MM.1S (cell line): ENCODE measurements at regions not wholly inside any gene's neighbourhood (a gene's known extent, or its start where the extent isn't known, plus 50 kb on each side); places are given as distances from the start of the nearest gene placed in this dataset.

ENCODE experiments used
- DNase-seq: peaks from one replicate; pipeline ENCODE4 v3.0.0-alpha.2; 2015
- H2AFZ ChIP-seq: fragments of 300-600 bp; sonication (generic); 2 replicates; pipeline ENCODE4 v1.6.0; 2016; ENCODE audit warnings: antibody characterized with exemption, low read length
- H3F3A ChIP-seq: fragments of 300-600 bp; sonication (generic); 2 replicates; pipeline ENCODE4 v1.6.1; 2016; ENCODE audit warnings: mild to moderate bottlenecking, antibody characterized with exemption, low read length, moderate library complexity, mixed read lengths; ENCODE audit not compliant: insufficient read depth
- H3K27ac ChIP-seq: fragments of 300-600 bp; sonication (generic); 2 replicates; pipeline ENCODE4 v1.5.1; 2016; ENCODE audit warnings: mild to moderate bottlenecking, low read length
- H3K27me3 ChIP-seq: fragments of 300-600 bp; sonication (generic); replicated peaks from 2 replicates; pipeline ENCODE4 v1.6.0; 2016; ENCODE audit warnings: low read length; ENCODE audit not compliant: insufficient read depth
- H3K36me3 ChIP-seq: fragments of 300-600 bp; sonication (generic); replicated peaks from 2 replicates; pipeline ENCODE4 v1.6.1; 2016; ENCODE audit warnings: mild to moderate bottlenecking, low read length, mixed read lengths; ENCODE audit not compliant: insufficient read depth
- H3K4me1 ChIP-seq: fragments of 300-600 bp; sonication (generic); 2 replicates; pipeline ENCODE4 v1.6.1; 2016; ENCODE audit warnings: low read length, mixed read lengths
- H3K4me2 ChIP-seq: fragments of 300-600 bp; sonication (generic); 2 replicates; pipeline ENCODE4 v1.6.0; 2016; ENCODE audit warnings: low read depth, low read length
- H3K4me3 ChIP-seq: fragments of 300-600 bp; sonication (generic); 2 replicates; pipeline ENCODE4 v1.5.1; 2016; ENCODE audit warnings: low read length, mixed read lengths
- H3K79me2 ChIP-seq: fragments of 300-600 bp; sonication (generic); 2 replicates; pipeline ENCODE4 v1.6.1; 2016; ENCODE audit warnings: mixed run types, low read length, mixed read lengths
- H3K9ac ChIP-seq: fragments of 300-600 bp; sonication (generic); 2 replicates; pipeline ENCODE4 v1.6.1; 2016; ENCODE audit warnings: low read length, mixed read lengths
- H3K9me2 ChIP-seq: fragments of 300-600 bp; sonication (generic); replicated peaks from 2 replicates; pipeline ENCODE4 v1.6.1; 2016; ENCODE audit warnings: mild to moderate bottlenecking, low read length, mixed read lengths; ENCODE audit not compliant: insufficient read depth
- H3K9me3 ChIP-seq: fragments of 300-600 bp; sonication (generic); replicated peaks from 2 replicates; pipeline ENCODE4 v1.6.1; 2016; ENCODE audit warnings: mild to moderate bottlenecking, low read length, mixed read lengths; ENCODE audit not compliant: insufficient read depth
- H4K20me1 ChIP-seq: fragments of 300-600 bp; sonication (generic); 2 replicates; pipeline ENCODE4 v1.6.1; 2016; ENCODE audit warnings: mild to moderate bottlenecking, low read length, moderate library complexity, mixed read lengths; ENCODE audit not compliant: insufficient read depth
- EZH2 ChIP-seq: fragments of 300-600 bp; sonication (generic); optimal IDR thresholded peaks from 2 replicates; pipeline ENCODE3; 2017; ENCODE audit warnings: low read depth, mild to moderate bottlenecking, antibody characterized with exemption, low read length, mixed read lengths
- EZH2phosphoT487 ChIP-seq: fragments of 300-600 bp; sonication (generic); IDR thresholded peaks from 2 replicates; pipeline ENCODE4 v1.6.1; 2018; ENCODE audit warnings: antibody characterized with exemption, low read length
- TF ChIP-seq, protein P1 (sequence below): fragments of 300-600 bp; sonication (generic); IDR thresholded peaks from 2 replicates; pipeline ENCODE4 v1.5.1; 2016; ENCODE audit warnings: antibody characterized with exemption, low read length, mixed read lengths

DNA sequence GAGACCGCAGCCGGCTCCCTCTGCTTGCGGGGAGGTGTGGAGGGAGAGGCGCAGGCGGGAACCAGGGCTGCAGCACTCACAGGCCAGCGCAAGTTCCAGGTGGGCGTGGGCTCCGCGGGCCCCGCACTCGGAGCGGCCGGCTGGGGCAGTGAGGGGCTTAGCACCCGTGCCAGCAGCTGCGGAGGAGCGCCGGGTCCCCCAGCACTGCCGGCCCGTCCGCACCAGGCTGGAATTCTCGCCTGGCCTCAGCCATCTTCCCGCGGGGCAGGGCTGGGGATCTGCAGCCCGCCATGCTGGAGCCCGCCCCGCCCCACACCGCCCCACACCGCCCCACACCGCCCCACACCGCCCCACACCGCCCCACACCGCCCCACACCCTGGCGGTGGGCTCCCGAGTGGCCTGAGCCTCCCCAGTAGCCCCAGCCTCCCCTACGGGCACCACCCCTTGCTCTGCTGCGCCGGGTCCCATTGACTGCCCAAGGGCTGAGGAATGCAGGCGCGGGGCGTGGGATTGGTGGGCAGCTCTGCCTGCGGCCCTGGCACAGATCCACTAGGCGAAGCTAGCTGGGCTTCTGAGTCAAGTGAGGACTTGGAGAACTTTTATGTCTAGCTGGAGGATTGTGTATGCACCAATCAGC lies 123.9 kb upstream of the MGAT5 start:
- H3K4me2 ChIP-seq, result no peak overlapping the region
- H3K27ac ChIP-seq, result no peak overlapping the region
- H3K9ac ChIP-seq, result no peak overlapping the region
- DNase-seq, result no peak
- H3K9me3 ChIP-seq, result no peaks in the 10 kb centered on the region
- no peak for TF ChIP-seq EZH2
- no peak overlapping the region for H2AFZ ChIP-seq
- peaks cover 22% of the 10 kb centered on the region for H3F3A ChIP-seq
- H3K9me2 ChIP-seq, result no peaks in the 10 kb centered on the region
- H3K27me3 ChIP-seq, result no peaks in the 10 kb centered on the region
- 0 out of 2 replicates have a peak, but pooled peaks cover 4% of the 10 kb centered on the region for H3K36me3 ChIP-seq
- H3K4me3 ChIP-seq, result no peak overlapping the region
- peaks cover 66% of the 10 kb centered on the region for H3K4me1 ChIP-seq
- H4K20me1 ChIP-seq, result peaks cover 8% of the 10 kb centered on the region; the same call in 1 of the 2 replicates
- H3K79me2 ChIP-seq, result peaks cover 100% of the 10 kb centered on the region

DNA sequence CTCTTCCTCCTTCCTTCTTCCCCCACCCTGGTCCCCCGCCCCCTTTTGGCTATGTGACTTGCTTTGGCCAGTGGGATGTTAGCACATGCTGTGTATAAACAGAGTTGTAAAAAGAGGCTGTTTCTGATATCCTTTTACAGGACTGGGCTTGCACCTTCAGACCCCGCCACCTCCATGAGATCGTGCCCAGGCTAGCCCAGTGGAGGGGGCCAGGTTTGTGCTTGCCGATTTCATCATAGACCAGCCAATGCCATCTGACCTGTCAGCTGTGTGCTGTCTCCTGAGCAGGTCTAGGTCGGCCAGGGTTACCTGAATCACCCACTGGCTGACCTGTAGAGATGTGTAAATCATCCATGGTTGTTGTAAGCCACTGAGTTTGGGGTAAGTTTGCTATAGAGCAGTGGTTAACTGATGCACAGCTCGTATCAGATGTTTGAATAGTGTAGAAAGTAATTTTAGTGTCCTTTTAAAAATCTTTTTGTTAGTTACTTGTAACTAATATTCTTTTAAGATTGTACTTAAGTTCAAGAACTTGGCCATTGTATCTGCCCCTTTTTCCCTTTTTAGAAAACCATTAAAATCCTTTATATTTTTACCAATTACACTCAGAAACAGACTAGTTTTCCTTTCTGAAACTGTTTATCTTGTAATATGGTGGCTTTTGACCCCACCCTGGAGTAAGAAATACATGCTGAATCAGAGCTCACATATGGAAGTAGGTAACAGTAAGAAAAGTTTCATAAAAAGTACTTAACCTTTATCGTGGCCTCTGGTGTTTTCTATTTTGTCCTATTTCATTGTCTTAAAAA lies 122.0 kb upstream of the MGAT5 start:
- no peaks in the 10 kb centered on the region for H3K36me3 ChIP-seq
- peak overlapping the region; percentile 8; the same call in 1 of the 2 replicates for H3K4me2 ChIP-seq
- no peaks in the 10 kb centered on the region for H3K27me3 ChIP-seq
- no peak overlapping the region for H3K9ac ChIP-seq
- H3K9me2 ChIP-seq, result no peaks in the 10 kb centered on the region
- TF ChIP-seq, protein P1, sequence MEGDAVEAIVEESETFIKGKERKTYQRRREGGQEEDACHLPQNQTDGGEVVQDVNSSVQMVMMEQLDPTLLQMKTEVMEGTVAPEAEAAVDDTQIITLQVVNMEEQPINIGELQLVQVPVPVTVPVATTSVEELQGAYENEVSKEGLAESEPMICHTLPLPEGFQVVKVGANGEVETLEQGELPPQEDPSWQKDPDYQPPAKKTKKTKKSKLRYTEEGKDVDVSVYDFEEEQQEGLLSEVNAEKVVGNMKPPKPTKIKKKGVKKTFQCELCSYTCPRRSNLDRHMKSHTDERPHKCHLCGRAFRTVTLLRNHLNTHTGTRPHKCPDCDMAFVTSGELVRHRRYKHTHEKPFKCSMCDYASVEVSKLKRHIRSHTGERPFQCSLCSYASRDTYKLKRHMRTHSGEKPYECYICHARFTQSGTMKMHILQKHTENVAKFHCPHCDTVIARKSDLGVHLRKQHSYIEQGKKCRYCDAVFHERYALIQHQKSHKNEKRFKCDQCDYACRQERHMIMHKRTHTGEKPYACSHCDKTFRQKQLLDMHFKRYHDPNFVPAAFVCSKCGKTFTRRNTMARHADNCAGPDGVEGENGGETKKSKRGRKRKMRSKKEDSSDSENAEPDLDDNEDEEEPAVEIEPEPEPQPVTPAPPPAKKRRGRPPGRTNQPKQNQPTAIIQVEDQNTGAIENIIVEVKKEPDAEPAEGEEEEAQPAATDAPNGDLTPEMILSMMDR, result no peak
- no peak for TF ChIP-seq EZH2phosphoT487
- no peak for TF ChIP-seq EZH2
- peak; percentile 32 for DNase-seq
- no peaks in the 10 kb centered on the region for H4K20me1 ChIP-seq
- no peak overlapping the region for H2AFZ ChIP-seq
- H3K79me2 ChIP-seq, result peaks cover 99% of the 10 kb centered on the region
- H3K4me1 ChIP-seq, result peaks cover 60% of the 10 kb centered on the region
- no peaks in the 10 kb centered on the region for H3K9me3 ChIP-seq
- peak overlapping the region; percentile 28; the same call in 1 of the 2 replicates for H3K27ac ChIP-seq
- no peak overlapping the region for H3K4me3 ChIP-seq
- H3F3A ChIP-seq, result peaks cover 19% of the 10 kb centered on the region

DNA sequence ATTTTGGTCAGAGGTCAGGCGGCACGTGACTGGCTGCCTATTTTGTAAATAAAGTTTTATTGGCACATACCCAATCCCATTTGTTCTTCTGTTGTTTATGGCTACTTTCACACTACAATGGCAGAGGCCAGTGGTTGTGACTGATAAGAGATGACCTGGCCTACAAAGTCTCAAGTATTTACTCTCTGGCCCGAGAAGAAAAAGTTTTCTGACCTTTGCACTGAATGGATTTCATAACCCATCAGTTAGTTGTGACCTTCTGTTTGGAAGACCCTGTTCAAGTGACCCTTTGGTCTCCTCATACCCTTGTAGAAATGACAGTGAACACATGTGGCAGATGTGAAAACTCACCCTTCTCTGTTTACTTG lies 121.4 kb upstream of the MGAT5 start:
- Histone ChIP-seq H3F3A (peaks cover 13% of the 10 kb centered on the region), H3K27ac (peak overlapping the region; percentile 28; the same call in 1 of the 2 replicates), H3K9me2 (no peaks in the 10 kb centered on the region), H3K9ac (no peak overlapping the region), H3K36me3 (no peaks in the 10 kb centered on the region), H2AFZ (no peak overlapping the region), H3K27me3 (no peaks in the 10 kb centered on the region), H3K9me3 (no peaks in the 10 kb centered on the region), H3K4me3 (no peak overlapping the region), H4K20me1 (no peaks in the 10 kb centered on the region), H3K4me1 (peaks cover 60% of the 10 kb centered on the region), H3K79me2 (peaks cover 99% of the 10 kb centered on the region), H3K4me2 (0 out of 2 replicates have a peak overlapping the region, but pooled peaks have one; percentile 8)
- TF ChIP-seq EZH2 (no peak), EZH2phosphoT487 (no peak)
- TF ChIP-seq, protein P1, result no peak
- no peak for DNase-seq
